H9 (cell line): ENCODE measurements at regions not wholly inside any gene's neighbourhood (a gene's known extent, or its start where the extent isn't known, plus 50 kb on each side); places are given as distances from the start of the nearest gene placed in this dataset.

ENCODE experiments used
- DNase-seq: peaks from one replicate; pipeline ENCODE4 v3.0.0-alpha.2; 2017
- H2AFZ ChIP-seq: one replicate; pipeline ENCODE4 v1.6.1; 2013; ENCODE audit warnings: mild to moderate bottlenecking, low read length, control low read depth, moderate library complexity
- H2AK5ac ChIP-seq: 2 replicates; pipeline ENCODE4 v1.6.1; 2013; ENCODE audit warnings: low read length, control low read depth, mixed read lengths; ENCODE audit not compliant: insufficient read length
- H2BK120ac ChIP-seq: one replicate; pipeline ENCODE4 v1.6.1; 2013; ENCODE audit warnings: low read depth, mild to moderate bottlenecking, low read length, control low read depth, inconsistent platforms; ENCODE audit not compliant: poor library complexity, severe bottlenecking
- H2BK12ac ChIP-seq: 2 replicates; pipeline ENCODE4 v1.6.1; 2013; ENCODE audit warnings: low read length, control low read depth, mixed read lengths, low read depth; ENCODE audit not compliant: insufficient read length
- H2BK15ac ChIP-seq: 2 replicates; pipeline ENCODE4 v1.6.1; 2013; ENCODE audit warnings: low read depth, low read length, control low read depth
- H2BK20ac ChIP-seq: one replicate; pipeline ENCODE4 v1.6.1; 2013; ENCODE audit warnings: low read depth, mild to moderate bottlenecking, low read length, control low read depth, inconsistent platforms; ENCODE audit not compliant: poor library complexity, severe bottlenecking
- H2BK5ac ChIP-seq: 2 replicates; pipeline ENCODE4 v1.6.1; 2013; ENCODE audit warnings: low read length, control low read depth, mixed read lengths; ENCODE audit not compliant: insufficient read length
- H3K14ac ChIP-seq: 2 replicates; pipeline ENCODE4 v1.6.1; 2013; ENCODE audit warnings: low read length, control low read depth; ENCODE audit not compliant: insufficient read depth
- H3K18ac ChIP-seq: 2 replicates; pipeline ENCODE4 v1.6.1; 2013; ENCODE audit warnings: low read depth, mild to moderate bottlenecking, mixed read lengths, low read length, control low read depth; ENCODE audit not compliant: insufficient read length
- H3K23ac ChIP-seq: 2 replicates; pipeline ENCODE4 v1.6.1; 2013; ENCODE audit warnings: low read length, control low read depth, mixed read lengths, low read depth; ENCODE audit not compliant: insufficient read length
- H3K23me2 ChIP-seq: 2 replicates; pipeline ENCODE4 v1.6.1; 2013; ENCODE audit warnings: low read depth, mild to moderate bottlenecking, mixed read lengths, low read length, control low read depth; ENCODE audit not compliant: insufficient read length, poor library complexity, severe bottlenecking
- H3K27ac ChIP-seq: 2 replicates; pipeline ENCODE4 v1.5.1; 2013; ENCODE audit warnings: low read length, control low read depth, mixed read lengths, low read depth; ENCODE audit not compliant: insufficient read length
- H3K27me3 ChIP-seq: 2 replicates; pipeline ENCODE4 v1.6.1; 2013; ENCODE audit warnings: low read length, control low read depth, inconsistent platforms; ENCODE audit not compliant: insufficient read depth
- H3K4ac ChIP-seq: 2 replicates; pipeline ENCODE4 v1.6.1; 2013; ENCODE audit warnings: low read depth, mild to moderate bottlenecking, control low read depth, inconsistent platforms, low read length, moderate library complexity
- H3K4me1 ChIP-seq: 2 replicates; pipeline ENCODE4 v1.6.1; 2013; ENCODE audit warnings: low read length, control low read depth, inconsistent platforms; ENCODE audit not compliant: insufficient read depth
- H3K4me2 ChIP-seq: 2 replicates; pipeline ENCODE4 v1.6.1; 2013; ENCODE audit warnings: low read length, control low read depth, mixed read lengths; ENCODE audit not compliant: insufficient read length, insufficient read depth
- H3K56ac ChIP-seq: 2 replicates; pipeline ENCODE4 v1.6.1; 2013; ENCODE audit warnings: low read depth, mild to moderate bottlenecking, mixed read lengths, low read length, control low read depth; ENCODE audit not compliant: insufficient read length
- H3K79me1 ChIP-seq: 2 replicates; pipeline ENCODE4 v1.6.1; 2013; ENCODE audit warnings: low read depth, mild to moderate bottlenecking, moderate library complexity, low read length, control low read depth, inconsistent platforms; ENCODE audit not compliant: insufficient read depth, poor library complexity, severe bottlenecking
- H3K79me2 ChIP-seq: 2 replicates; pipeline ENCODE4 v1.6.1; 2013; ENCODE audit warnings: low read length, control low read depth, inconsistent platforms; ENCODE audit not compliant: insufficient read depth
- H3K9ac ChIP-seq: 2 replicates; pipeline ENCODE4 v1.6.1; 2013; ENCODE audit warnings: low read length, control low read depth, mixed read lengths; ENCODE audit not compliant: insufficient read length; ENCODE audit errors: extremely low read depth
- H3K9me3 ChIP-seq: one replicate; pipeline ENCODE4 v1.6.1; 2013; ENCODE audit warnings: low read depth, low read length, inconsistent platforms; ENCODE audit not compliant: control insufficient read depth
- H3T11ph ChIP-seq: one replicate; pipeline ENCODE4 v1.6.1; 2013; ENCODE audit warnings: mild to moderate bottlenecking, low read length, control low read depth, inconsistent platforms
- H4K20me1 ChIP-seq: one replicate; pipeline ENCODE4 v1.6.1; 2013; ENCODE audit not compliant: control insufficient read depth, insufficient read length, insufficient read depth
- H4K5ac ChIP-seq: 2 replicates; pipeline ENCODE4 v1.6.1; 2013; ENCODE audit warnings: low read depth, mild to moderate bottlenecking, mixed read lengths, low read length, control low read depth; ENCODE audit not compliant: insufficient read length
- H4K8ac ChIP-seq: replicated peaks from 2 replicates; pipeline ENCODE4 v1.6.1; 2013; ENCODE audit warnings: low read length, control low read depth, mixed read lengths, low read depth; ENCODE audit not compliant: insufficient read length
- H4K91ac ChIP-seq: 2 replicates; pipeline ENCODE4 v1.6.1; 2013; ENCODE audit warnings: low read depth, mild to moderate bottlenecking, moderate library complexity, mixed read lengths, low read length, control low read depth; ENCODE audit not compliant: insufficient read length
- H3K27ac Mint-ChIP-seq, 3 experiments: 2 replicates in 2 of 3; 3 replicates in 1 of 3; pipeline ENCODE4 v1.8.0; 2020 to 2021; ENCODE audit warnings: mixed read lengths in 3 of 3, mild to moderate bottlenecking in 1 of 3, moderate library complexity in 1 of 3
- H3K27me3 Mint-ChIP-seq: 2 replicates; pipeline ENCODE4 v1.8.0; 2021; ENCODE audit warnings: low read depth, mild to moderate bottlenecking, moderate library complexity, mixed read lengths
- H3K36me3 Mint-ChIP-seq, 3 experiments: 2 replicates in 2 of 3; 3 replicates in 1 of 3; pipeline ENCODE4 v1.8.0; 2020 to 2021; ENCODE audit warnings: low read depth in 3 of 3, mixed read lengths in 3 of 3; ENCODE audit not compliant: insufficient read depth in 1 of 3
- H3K4me1 Mint-ChIP-seq, 2 experiments: 2 replicates each; pipeline ENCODE4 v1.8.0; 2020; ENCODE audit warnings: mixed read lengths in 2 of 2
- H3K4me3 Mint-ChIP-seq, 2 experiments: 2 replicates in 1 of 2; 3 replicates in 1 of 2; pipeline ENCODE4 v1.8.0; 2020 to 2021; ENCODE audit warnings: mild to moderate bottlenecking in 2 of 2, mixed read lengths in 2 of 2, moderate library complexity in 1 of 2
- H3K9me3 Mint-ChIP-seq, 2 experiments: 2 replicates in 1 of 2; 3 replicates in 1 of 2; pipeline ENCODE4 v1.8.0; 2020; ENCODE audit warnings: mild to moderate bottlenecking in 2 of 2, mixed read lengths in 2 of 2, moderate library complexity in 1 of 2
- WGBS: extraction: QIAGEN DNeasy Blood & Tissue Kit; methylation state at CpG from one replicate; pipeline ENCODE4 v1.1.7; 2013; ENCODE audit warnings: missing lambda C conversion rate, low lambda C conversion rate, mixed read lengths; ENCODE audit not compliant: insufficient read length; ENCODE audit errors: extremely low coverage; 5-methylcytosine and 5-hydroxymethylcytosine counted together
- TF ChIP-seq, protein P1 (sequence below): fragments of 200-600 bp; sonication (generic); conservative IDR thresholded peaks from 3 replicates; pipeline ENCODE4 v1.8.0; 2021; ENCODE audit warnings: antibody characterized with exemption, mild to moderate bottlenecking

- Histone ChIP-seq H4K20me1 (no peaks in the 10 kb centered on the region), H3K23me2 (no peaks in the 10 kb centered on the region), H3K27ac (no peak overlapping the region), H3K9me3 (no peaks in the 10 kb centered on the region), H2BK5ac (no peak overlapping the region), H2BK120ac (no peak overlapping the region), H3K4me1 (no peaks in the 10 kb centered on the region), H3K4me2 (no peak overlapping the region), H3K27me3 (no peaks in the 10 kb centered on the region), H3K9ac (no peak overlapping the region), H3T11ph (no peak overlapping the region), H4K5ac (no peak overlapping the region), H2AK5ac (no peak overlapping the region), H4K8ac (no peak overlapping the region), H3K4ac (no peak overlapping the region), H3K23ac (no peak overlapping the region), H2AFZ (no peak overlapping the region), H3K56ac (no peak overlapping the region), H3K18ac (no peak overlapping the region), H3K14ac (no peak overlapping the region), H2BK20ac (no peak overlapping the region), H3K79me2 (no peaks in the 10 kb centered on the region), H2BK15ac (no peak overlapping the region), H2BK12ac (no peak overlapping the region), H3K79me1 (no peaks in the 10 kb centered on the region), H4K91ac (no peak overlapping the region)
- no CpG with 5 or more reads among the region's 3 CpGs for WGBS
- Mint-ChIP-seq H3K27ac (no peak overlapping the region), H3K27me3 (no peaks in the 10 kb centered on the region), H3K36me3 (no peaks in the 10 kb centered on the region), H3K9me3 (no peaks in the 10 kb centered on the region), H3K4me3 (no peak overlapping the region), H3K4me1 (no peaks in the 10 kb centered on the region)
- TF ChIP-seq, protein P1, sequence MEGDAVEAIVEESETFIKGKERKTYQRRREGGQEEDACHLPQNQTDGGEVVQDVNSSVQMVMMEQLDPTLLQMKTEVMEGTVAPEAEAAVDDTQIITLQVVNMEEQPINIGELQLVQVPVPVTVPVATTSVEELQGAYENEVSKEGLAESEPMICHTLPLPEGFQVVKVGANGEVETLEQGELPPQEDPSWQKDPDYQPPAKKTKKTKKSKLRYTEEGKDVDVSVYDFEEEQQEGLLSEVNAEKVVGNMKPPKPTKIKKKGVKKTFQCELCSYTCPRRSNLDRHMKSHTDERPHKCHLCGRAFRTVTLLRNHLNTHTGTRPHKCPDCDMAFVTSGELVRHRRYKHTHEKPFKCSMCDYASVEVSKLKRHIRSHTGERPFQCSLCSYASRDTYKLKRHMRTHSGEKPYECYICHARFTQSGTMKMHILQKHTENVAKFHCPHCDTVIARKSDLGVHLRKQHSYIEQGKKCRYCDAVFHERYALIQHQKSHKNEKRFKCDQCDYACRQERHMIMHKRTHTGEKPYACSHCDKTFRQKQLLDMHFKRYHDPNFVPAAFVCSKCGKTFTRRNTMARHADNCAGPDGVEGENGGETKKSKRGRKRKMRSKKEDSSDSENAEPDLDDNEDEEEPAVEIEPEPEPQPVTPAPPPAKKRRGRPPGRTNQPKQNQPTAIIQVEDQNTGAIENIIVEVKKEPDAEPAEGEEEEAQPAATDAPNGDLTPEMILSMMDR = no peak
- no peak for DNase-seq
Measured at GRCh38 chr2:230594286-230594840, 118.3 kb upstream of the CAB39 start.
